GM18951 (cell line): ENCODE measurements at regions not wholly inside any gene's neighbourhood (a gene's known extent, or its start where the extent isn't known, plus 50 kb on each side); places are given as distances from the start of the nearest gene placed in this dataset.

Experiments
- POLR2A ChIP-seq: IDR thresholded peaks from 4 replicates; pipeline ENCODE4 v1.6.1; 2011; ENCODE audit warnings: mild to moderate bottlenecking; ENCODE audit not compliant: insufficient read length, insufficient read depth; ENCODE audit errors: extremely low read depth
- in situ Hi-C: fragments of 300-500 bp; cut with MboI; formaldehyde crosslinking; loops from one replicate; pipeline ENCODE4 v1.12.0; 2022; ENCODE audit warnings: low sequenced_read_pairs, mixed read lengths, inconsistent platforms; ENCODE audit not compliant: unreplicated experiment

- in situ Hi-C loops = no loop called here
- TF ChIP-seq POLR2A = no peak
These were observed 298.7 kb upstream of the CDH4 start for GRCh38 chr20:60953321-60953720.

GRCh38 chr20:60955706-60956105, 296.4 kb upstream of the CDH4 start:
- TF ChIP-seq POLR2A = no peak
- in situ Hi-C loops = no loop called here

- in situ Hi-C loops = no loop called here
- no peak for TF ChIP-seq POLR2A
These were observed 295.9 kb upstream of the CDH4 start for GRCh38 chr20:60956194-60956593.

GRCh38 chr20:60957621-60958020, 294.4 kb upstream of the CDH4 start:
- no peak for TF ChIP-seq POLR2A
- in situ Hi-C loops = no loop called here

GRCh38 chr20:60959971-60960370, 292.1 kb upstream of the CDH4 start:
- no peak for TF ChIP-seq POLR2A
- in situ Hi-C loops = no loop called here

- in situ Hi-C loops = no loop called here
- no peak for TF ChIP-seq POLR2A
These were observed 291.6 kb upstream of the CDH4 start for GRCh38 chr20:60960500-60960899.

GRCh38 chr20:60961551-60961950, 290.5 kb upstream of the CDH4 start:
- TF ChIP-seq POLR2A = no peak
- in situ Hi-C loops = no loop called here

GRCh38 chr20:60962367-60963045, 289.6 kb upstream of the CDH4 start:
- in situ Hi-C loops = no loop called here
- TF ChIP-seq POLR2A = no peak

GRCh38 chr20:60963146-60963545, 288.9 kb upstream of the CDH4 start:
- in situ Hi-C loops = no loop called here
- no peak for TF ChIP-seq POLR2A

GRCh38 chr20:60964911-60965310, 287.1 kb upstream of the CDH4 start:
- in situ Hi-C loops = no loop called here
- TF ChIP-seq POLR2A = no peak

- TF ChIP-seq POLR2A = no peak
- in situ Hi-C loops = no loop called here
These were observed 286.0 kb upstream of the CDH4 start for GRCh38 chr20:60966031-60966430.

GRCh38 chr20:60966766-60967165, 285.3 kb upstream of the CDH4 start:
- TF ChIP-seq POLR2A = no peak
- in situ Hi-C loops = no loop called here

GRCh38 chr20:60967431-60968316, 284.4 kb upstream of the CDH4 start:
- in situ Hi-C loops = no loop called here
- no peak for TF ChIP-seq POLR2A
